GM23338 (cell line): ENCODE measurements at regions not wholly inside any gene's neighbourhood (a gene's known extent, or its start where the extent isn't known, plus 50 kb on each side); places are given as distances from the start of the nearest gene placed in this dataset.

Experiments used
- ATAC-seq: fragments of 200-7000 bp; cut with Tn5 transposase; 3 replicates; pipeline ENCODE4 v1.9.1; 2020
- DNase-seq: peaks from one replicate; pipeline ENCODE4 v3.0.0-alpha.2; 2015; ENCODE audit warnings: low spot score
- H2AFZ ChIP-seq: fragments of 200-600 bp; sonication (generic); 2 replicates; pipeline ENCODE4 v1.8.0; 2016; ENCODE audit warnings: antibody characterized with exemption, mild to moderate bottlenecking, moderate library complexity
- H3F3A ChIP-seq: fragments of 200-600 bp; sonication (generic); replicated peaks from 2 replicates; pipeline ENCODE4 v1.8.0; 2017; ENCODE audit warnings: antibody characterized with exemption, mixed run types, low read depth
- H3K27ac ChIP-seq: fragments of 200-600 bp; sonication (generic); 2 replicates; pipeline ENCODE4 v1.6.1; 2016; ENCODE audit warnings: low read depth
- H3K27me3 ChIP-seq: fragments of 200-600 bp; sonication (generic); 2 replicates; pipeline ENCODE4 v1.8.0; 2016; ENCODE audit warnings: mild to moderate bottlenecking, mixed run types, moderate library complexity; ENCODE audit not compliant: insufficient read depth
- H3K36me3 ChIP-seq: fragments of 200-600 bp; sonication (generic); 2 replicates; pipeline ENCODE4 v1.8.0; 2016; ENCODE audit warnings: mild to moderate bottlenecking; ENCODE audit not compliant: insufficient read depth
- H3K4me1 ChIP-seq: fragments of 200-600 bp; sonication (generic); 2 replicates; pipeline ENCODE4 v1.8.0; 2016; ENCODE audit warnings: mild to moderate bottlenecking, moderate library complexity; ENCODE audit not compliant: insufficient read depth
- H3K4me2 ChIP-seq: fragments of 200-600 bp; sonication (generic); 2 replicates; pipeline ENCODE4 v1.7.1; 2017; ENCODE audit warnings: mixed run types
- H3K4me3 ChIP-seq: fragments of 200-600 bp; sonication (generic); 2 replicates; pipeline ENCODE4 v1.6.1; 2016; ENCODE audit warnings: mixed run types
- H3K79me2 ChIP-seq: fragments of 200-600 bp; sonication (generic); replicated peaks from 2 replicates; pipeline ENCODE4 v1.8.0; 2017; ENCODE audit warnings: mild to moderate bottlenecking; ENCODE audit not compliant: insufficient read depth
- H3K9me2 ChIP-seq: fragments of 200-600 bp; sonication (generic); 2 replicates; pipeline ENCODE4 v1.8.0; 2017; ENCODE audit not compliant: insufficient read depth
- H4K20me1 ChIP-seq: fragments of 200-600 bp; sonication (generic); replicated peaks from 2 replicates; pipeline ENCODE4 v1.8.0; 2017; ENCODE audit warnings: mild to moderate bottlenecking; ENCODE audit not compliant: insufficient read depth
- H3K27ac Mint-ChIP-seq: 2 replicates; pipeline ENCODE4 v1.8.0; 2020; ENCODE audit warnings: inconsistent platforms, mild to moderate bottlenecking, moderate library complexity, mixed read lengths
- H3K27me3 Mint-ChIP-seq: 3 replicates; pipeline ENCODE4 v1.8.0; 2022; ENCODE audit warnings: low read depth, mild to moderate bottlenecking, moderate library complexity, mixed read lengths, inconsistent platforms; ENCODE audit not compliant: insufficient read depth, poor library complexity
- H3K36me3 Mint-ChIP-seq: 3 replicates; pipeline ENCODE4 v1.8.0; 2021; ENCODE audit warnings: low read depth, mild to moderate bottlenecking, inconsistent platforms, moderate library complexity, mixed read lengths
- H3K4me1 Mint-ChIP-seq: 3 replicates; pipeline ENCODE4 v1.8.0; 2020; ENCODE audit warnings: mild to moderate bottlenecking, inconsistent platforms, mixed read lengths
- H3K4me3 Mint-ChIP-seq: 3 replicates; pipeline ENCODE4 v1.8.0; 2021; ENCODE audit warnings: moderate library complexity, mild to moderate bottlenecking, inconsistent platforms, mixed read lengths
- H3K9me3 Mint-ChIP-seq: 3 replicates; pipeline ENCODE4 v1.8.0; 2020; ENCODE audit warnings: moderate library complexity, mild to moderate bottlenecking, inconsistent platforms, mixed read lengths
- POLR2AphosphoS5 ChIP-seq: IDR thresholded peaks from 2 replicates; pipeline ENCODE4 v1.6.1; 2016; ENCODE audit warnings: antibody characterized with exemption, low read depth
- STAT1 ChIP-seq: IDR thresholded peaks from one replicate; pipeline ENCODE4 v1.6.1; 2016; ENCODE audit warnings: antibody characterized with exemption; ENCODE audit not compliant: unreplicated experiment
- ZNF114 ChIP-seq: fragments of 250-450 bp; sonication (Bioruptor Pico); IDR thresholded peaks from 2 replicates; pipeline ENCODE4 v1.5.0; 2020; ENCODE audit warnings: mild to moderate bottlenecking, moderate library complexity
- TF ChIP-seq, protein P1 (sequence below): IDR thresholded peaks from one replicate; pipeline ENCODE4 v1.6.1; 2018; ENCODE audit warnings: antibody characterized with exemption; ENCODE audit not compliant: unreplicated experiment
- TF ChIP-seq, protein P2 (sequence below): IDR thresholded peaks from 2 replicates; pipeline ENCODE4 v1.6.1; 2016; ENCODE audit warnings: antibody characterized with exemption
- TF ChIP-seq, protein P3 (sequence below), 2 experiments: fragments of 200-600 bp in 1 of 2; sonication (generic) in 1 of 2; conservative IDR thresholded peaks; 2 replicates each; pipeline versions ENCODE4 v1.5.1 to v1.6.1; 2016 to 2017; ENCODE audit warnings: antibody characterized with exemption in 2 of 2, low read depth in 2 of 2, mild to moderate bottlenecking in 2 of 2, moderate library complexity in 1 of 2

DNA sequence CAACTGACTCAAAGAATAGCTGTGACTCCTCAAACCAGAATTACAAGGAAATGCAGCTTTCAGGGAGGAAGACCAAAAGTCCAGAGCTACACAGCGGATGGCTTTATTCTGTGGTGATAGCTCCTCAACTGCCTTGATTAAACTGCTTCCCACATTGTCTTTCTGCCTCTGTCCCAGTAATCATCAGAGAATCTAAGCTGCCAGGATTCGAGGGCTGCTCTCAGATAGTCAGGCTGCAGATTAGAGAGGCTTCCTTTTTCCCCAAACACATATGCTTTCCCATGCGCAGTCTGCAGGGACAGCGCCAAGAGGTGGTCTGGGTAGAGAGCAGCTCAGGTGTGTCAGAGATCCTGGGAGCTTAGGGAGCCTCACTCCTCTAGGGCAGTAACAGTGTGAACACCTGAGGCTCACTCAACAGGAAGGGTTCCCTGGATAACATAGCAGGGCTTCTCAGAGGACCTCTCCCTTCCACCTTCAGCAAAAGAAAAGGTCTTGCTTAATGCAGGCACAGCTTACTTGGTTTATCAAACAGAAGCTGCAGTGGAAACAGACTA is 439.9 kb upstream of the TLE4 start (continued):
- TF ChIP-seq, protein P1, sequence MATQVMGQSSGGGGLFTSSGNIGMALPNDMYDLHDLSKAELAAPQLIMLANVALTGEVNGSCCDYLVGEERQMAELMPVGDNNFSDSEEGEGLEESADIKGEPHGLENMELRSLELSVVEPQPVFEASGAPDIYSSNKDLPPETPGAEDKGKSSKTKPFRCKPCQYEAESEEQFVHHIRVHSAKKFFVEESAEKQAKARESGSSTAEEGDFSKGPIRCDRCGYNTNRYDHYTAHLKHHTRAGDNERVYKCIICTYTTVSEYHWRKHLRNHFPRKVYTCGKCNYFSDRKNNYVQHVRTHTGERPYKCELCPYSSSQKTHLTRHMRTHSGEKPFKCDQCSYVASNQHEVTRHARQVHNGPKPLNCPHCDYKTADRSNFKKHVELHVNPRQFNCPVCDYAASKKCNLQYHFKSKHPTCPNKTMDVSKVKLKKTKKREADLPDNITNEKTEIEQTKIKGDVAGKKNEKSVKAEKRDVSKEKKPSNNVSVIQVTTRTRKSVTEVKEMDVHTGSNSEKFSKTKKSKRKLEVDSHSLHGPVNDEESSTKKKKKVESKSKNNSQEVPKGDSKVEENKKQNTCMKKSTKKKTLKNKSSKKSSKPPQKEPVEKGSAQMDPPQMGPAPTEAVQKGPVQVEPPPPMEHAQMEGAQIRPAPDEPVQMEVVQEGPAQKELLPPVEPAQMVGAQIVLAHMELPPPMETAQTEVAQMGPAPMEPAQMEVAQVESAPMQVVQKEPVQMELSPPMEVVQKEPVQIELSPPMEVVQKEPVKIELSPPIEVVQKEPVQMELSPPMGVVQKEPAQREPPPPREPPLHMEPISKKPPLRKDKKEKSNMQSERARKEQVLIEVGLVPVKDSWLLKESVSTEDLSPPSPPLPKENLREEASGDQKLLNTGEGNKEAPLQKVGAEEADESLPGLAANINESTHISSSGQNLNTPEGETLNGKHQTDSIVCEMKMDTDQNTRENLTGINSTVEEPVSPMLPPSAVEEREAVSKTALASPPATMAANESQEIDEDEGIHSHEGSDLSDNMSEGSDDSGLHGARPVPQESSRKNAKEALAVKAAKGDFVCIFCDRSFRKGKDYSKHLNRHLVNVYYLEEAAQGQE, result no peak
- TF ChIP-seq, protein P2, sequence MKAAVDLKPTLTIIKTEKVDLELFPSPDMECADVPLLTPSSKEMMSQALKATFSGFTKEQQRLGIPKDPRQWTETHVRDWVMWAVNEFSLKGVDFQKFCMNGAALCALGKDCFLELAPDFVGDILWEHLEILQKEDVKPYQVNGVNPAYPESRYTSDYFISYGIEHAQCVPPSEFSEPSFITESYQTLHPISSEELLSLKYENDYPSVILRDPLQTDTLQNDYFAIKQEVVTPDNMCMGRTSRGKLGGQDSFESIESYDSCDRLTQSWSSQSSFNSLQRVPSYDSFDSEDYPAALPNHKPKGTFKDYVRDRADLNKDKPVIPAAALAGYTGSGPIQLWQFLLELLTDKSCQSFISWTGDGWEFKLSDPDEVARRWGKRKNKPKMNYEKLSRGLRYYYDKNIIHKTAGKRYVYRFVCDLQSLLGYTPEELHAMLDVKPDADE, result no peak
- TF ChIP-seq POLR2AphosphoS5, result no peak
- TF ChIP-seq, protein P3, sequence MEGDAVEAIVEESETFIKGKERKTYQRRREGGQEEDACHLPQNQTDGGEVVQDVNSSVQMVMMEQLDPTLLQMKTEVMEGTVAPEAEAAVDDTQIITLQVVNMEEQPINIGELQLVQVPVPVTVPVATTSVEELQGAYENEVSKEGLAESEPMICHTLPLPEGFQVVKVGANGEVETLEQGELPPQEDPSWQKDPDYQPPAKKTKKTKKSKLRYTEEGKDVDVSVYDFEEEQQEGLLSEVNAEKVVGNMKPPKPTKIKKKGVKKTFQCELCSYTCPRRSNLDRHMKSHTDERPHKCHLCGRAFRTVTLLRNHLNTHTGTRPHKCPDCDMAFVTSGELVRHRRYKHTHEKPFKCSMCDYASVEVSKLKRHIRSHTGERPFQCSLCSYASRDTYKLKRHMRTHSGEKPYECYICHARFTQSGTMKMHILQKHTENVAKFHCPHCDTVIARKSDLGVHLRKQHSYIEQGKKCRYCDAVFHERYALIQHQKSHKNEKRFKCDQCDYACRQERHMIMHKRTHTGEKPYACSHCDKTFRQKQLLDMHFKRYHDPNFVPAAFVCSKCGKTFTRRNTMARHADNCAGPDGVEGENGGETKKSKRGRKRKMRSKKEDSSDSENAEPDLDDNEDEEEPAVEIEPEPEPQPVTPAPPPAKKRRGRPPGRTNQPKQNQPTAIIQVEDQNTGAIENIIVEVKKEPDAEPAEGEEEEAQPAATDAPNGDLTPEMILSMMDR (conservative IDR thresholded peaks at IDR 0.05; ENCODE audit: low read depth in 2 of 2), result no peak
- TF ChIP-seq ZNF114 (CRISPR knock-in tag), result no peak

DNA sequence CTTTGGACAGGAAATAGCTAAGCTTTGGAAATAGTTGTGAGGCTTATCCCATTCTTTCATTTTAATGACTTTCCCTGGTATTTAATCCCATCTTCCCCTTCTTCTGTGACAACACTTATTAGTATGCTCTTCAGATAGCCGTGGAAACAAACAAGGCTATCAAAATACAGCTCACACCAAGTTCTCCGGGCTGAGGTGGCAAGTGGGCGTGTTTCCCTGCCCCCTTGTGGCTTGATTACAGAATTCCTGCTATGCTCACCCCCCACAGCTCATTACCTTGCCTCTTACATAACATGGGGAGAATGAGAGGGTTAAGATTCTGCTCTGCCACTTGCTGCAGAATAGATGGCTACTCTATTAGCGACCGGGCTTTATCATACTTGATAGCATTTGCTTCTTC is 437.1 kb upstream of the TLE4 start:
- no peak overlapping the region for H2AFZ ChIP-seq
- no peaks in the 10 kb centered on the region for H3K9me2 ChIP-seq
- peak; percentile 81 for DNase-seq

More for the DNA sequence above, 437.1 kb upstream of the TLE4 start:
- H3K27me3 ChIP-seq, result no peaks in the 10 kb centered on the region
- Mint-ChIP-seq H3K36me3 (no peaks in the 10 kb centered on the region), H3K9me3 (no peaks in the 10 kb centered on the region), H3K27me3 (peaks cover 6% of the 10 kb centered on the region), H3K4me3 (no peak overlapping the region), H3K4me1 (peaks cover 15% of the 10 kb centered on the region), H3K27ac (no peak overlapping the region)
- TF ChIP-seq, protein P3 (conservative IDR thresholded peaks at IDR 0.05; ENCODE audit: low read depth in 2 of 2), result peak; percentile 65 to 81
- TF ChIP-seq STAT1, result no peak
- no peak overlapping the region for H3K4me3 ChIP-seq
- no peaks in the 10 kb centered on the region for H3F3A ChIP-seq
- H3K4me2 ChIP-seq, result no peak overlapping the region
- ATAC-seq, result peak; percentile 87
- H3K27ac ChIP-seq, result no peak overlapping the region
- H3K4me1 ChIP-seq, result no peaks in the 10 kb centered on the region; the same call in 1 of the 2 replicates
- H4K20me1 ChIP-seq, result no peaks in the 10 kb centered on the region
- no peaks in the 10 kb centered on the region for H3K79me2 ChIP-seq
- H3K36me3 ChIP-seq, result no peaks in the 10 kb centered on the region
